NB4 (cell line): ENCODE measurements at regions not wholly inside any gene's neighbourhood (a gene's known extent, or its start where the extent isn't known, plus 50 kb on each side); places are given as distances from the start of the nearest gene placed in this dataset.

Experiments
- CTCF ChIP-seq: IDR thresholded peaks from one replicate; pipeline ENCODE4 v1.5.1; 2012; ENCODE audit warnings: low read depth, low read length
- MAX ChIP-seq: IDR thresholded peaks from 2 replicates; pipeline ENCODE4 v1.6.1; 2011; ENCODE audit warnings: low read depth, low read length
- POLR2A ChIP-seq: IDR thresholded peaks from 2 replicates; pipeline ENCODE4 v1.6.1; 2011; ENCODE audit warnings: mild to moderate bottlenecking; ENCODE audit not compliant: insufficient read length; ENCODE audit errors: extremely low read depth

GRCh38 chr3:145604851-145605250, 556.1 kb downstream of the PLOD2 start:
- no peak for TF ChIP-seq CTCF
- no peak for TF ChIP-seq POLR2A
- TF ChIP-seq MAX, result no peak
